ENCODE measurements at regions not wholly inside any gene's neighbourhood (a gene's known extent, or its start where the extent isn't known, plus 50 kb on each side); places are given as distances from the start of the nearest gene placed in this dataset.

DNA sequence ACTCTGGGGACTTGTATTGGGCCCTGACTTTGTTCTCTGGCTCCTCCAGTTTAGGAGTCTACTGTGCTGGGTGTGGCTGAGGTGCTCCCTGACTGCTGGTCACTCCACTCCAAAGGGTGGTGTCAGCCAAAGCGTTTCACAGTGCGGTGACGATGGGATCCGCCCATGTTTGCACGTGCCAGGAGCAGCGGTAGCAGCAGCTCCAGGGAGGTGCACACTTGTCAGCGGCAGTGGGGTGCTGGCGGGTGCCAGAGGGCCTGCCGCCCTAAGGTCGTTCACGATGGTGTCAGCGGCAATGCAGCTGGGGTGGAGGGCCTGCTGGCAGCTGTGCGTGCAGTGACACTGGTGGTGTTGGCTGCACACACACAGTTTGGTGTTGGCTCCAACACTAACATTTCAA is 268.5 kb upstream of the AKR1E2 start:
- Mint-ChIP-seq H3K9me3 (peaks cover 10% of the 10 kb centered on the region), H3K4me1 (peaks cover 7% of the 10 kb centered on the region), H3K36me3 (no peaks in the 10 kb centered on the region), H3K27ac (no peak overlapping the region), H3K4me3 (no peak overlapping the region), H3K27me3 (ENCODE audit: low read depth) (no peaks in the 10 kb centered on the region)
- DNase-seq (ENCODE audit: low spot score in 2 of 2, unreplicated experiment in 2 of 2): no peak
- no peak for TF ChIP-seq CTCF (IDR thresholded peaks at IDR 0.05; ENCODE audit: unreplicated experiment)

GRCh38 chr10:4556527-4556926 is 269.5 kb upstream of the AKR1E2 start:
- TF ChIP-seq CTCF (IDR thresholded peaks at IDR 0.05; ENCODE audit: unreplicated experiment): no peak
- peaks cover 10% of the 10 kb centered on the region for H3K9me3 Mint-ChIP-seq
- H3K36me3 Mint-ChIP-seq: no peaks in the 10 kb centered on the region
- DNase-seq (ENCODE audit: low spot score in 2 of 2, unreplicated experiment in 2 of 2): no peak
- H3K4me3 Mint-ChIP-seq: no peak overlapping the region
- H3K27ac Mint-ChIP-seq: no peak overlapping the region
- peaks cover 7% of the 10 kb centered on the region for H3K4me1 Mint-ChIP-seq
- no peaks in the 10 kb centered on the region for H3K27me3 Mint-ChIP-seq (ENCODE audit: low read depth)

- Mint-ChIP-seq H3K4me1 (peaks cover 7% of the 10 kb centered on the region), H3K27me3 (ENCODE audit: low read depth) (no peaks in the 10 kb centered on the region), H3K9me3 (peaks cover 9% of the 10 kb centered on the region), H3K27ac (no peak overlapping the region), H3K4me3 (no peak overlapping the region), H3K36me3 (no peaks in the 10 kb centered on the region)
- no peak for DNase-seq (ENCODE audit: low spot score in 2 of 2, unreplicated experiment in 2 of 2)
- no peak for TF ChIP-seq CTCF (IDR thresholded peaks at IDR 0.05; ENCODE audit: unreplicated experiment)
These were observed 270.1 kb upstream of the AKR1E2 start for GRCh38 chr10:4555920-4556319.

DNA sequence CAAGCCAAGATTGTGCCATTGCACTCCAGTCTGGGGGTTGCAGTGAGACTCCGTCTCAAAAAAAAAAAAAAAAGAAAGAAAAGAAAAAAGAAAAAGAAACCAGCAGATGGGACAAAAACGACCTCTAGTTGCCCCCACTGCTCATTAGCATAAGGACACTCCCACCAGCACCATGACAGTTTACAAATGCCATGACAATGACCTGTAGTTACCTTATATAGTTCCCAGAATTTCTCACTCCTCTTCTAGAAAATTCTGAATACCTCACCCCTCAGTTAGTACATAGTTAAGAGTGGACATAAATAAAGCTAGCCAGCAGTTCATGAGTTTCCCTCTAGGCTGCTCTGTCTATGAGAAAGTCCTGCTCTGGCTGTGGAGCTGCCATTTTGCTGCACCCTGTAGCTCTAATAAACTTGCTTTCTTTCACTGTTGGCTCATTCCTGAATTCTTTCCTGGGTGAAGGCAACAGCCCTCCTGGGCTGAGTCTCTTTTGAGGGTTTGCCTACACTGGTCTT is 276.8 kb upstream of the AKR1E2 start:
- no peak overlapping the region for H3K27ac Mint-ChIP-seq
- no peak overlapping the region for H3K4me3 Mint-ChIP-seq
- DNase-seq (ENCODE audit: low spot score in 2 of 2, unreplicated experiment in 2 of 2): no peak
- TF ChIP-seq CTCF (IDR thresholded peaks at IDR 0.05; ENCODE audit: unreplicated experiment): no peak
- H3K9me3 Mint-ChIP-seq: peaks cover 5% of the 10 kb centered on the region
- H3K4me1 Mint-ChIP-seq: peaks cover 10% of the 10 kb centered on the region
- H3K36me3 Mint-ChIP-seq: no peaks in the 10 kb centered on the region
- H3K27me3 Mint-ChIP-seq (ENCODE audit: low read depth): no peaks in the 10 kb centered on the region

- DNase-seq (ENCODE audit: low spot score in 2 of 2, unreplicated experiment in 2 of 2): no peak
- no peaks in the 10 kb centered on the region for H3K36me3 Mint-ChIP-seq
- H3K27me3 Mint-ChIP-seq (ENCODE audit: low read depth): no peaks in the 10 kb centered on the region
- H3K4me1 Mint-ChIP-seq: peaks cover 15% of the 10 kb centered on the region
- H3K4me3 Mint-ChIP-seq: no peak overlapping the region
- TF ChIP-seq CTCF (IDR thresholded peaks at IDR 0.05; ENCODE audit: unreplicated experiment): no peak
- H3K9me3 Mint-ChIP-seq: peaks cover 6% of the 10 kb centered on the region
- H3K27ac Mint-ChIP-seq: no peak overlapping the region
These were observed 279.1 kb upstream of the AKR1E2 start for GRCh38 chr10:4546931-4547330.

DNA sequence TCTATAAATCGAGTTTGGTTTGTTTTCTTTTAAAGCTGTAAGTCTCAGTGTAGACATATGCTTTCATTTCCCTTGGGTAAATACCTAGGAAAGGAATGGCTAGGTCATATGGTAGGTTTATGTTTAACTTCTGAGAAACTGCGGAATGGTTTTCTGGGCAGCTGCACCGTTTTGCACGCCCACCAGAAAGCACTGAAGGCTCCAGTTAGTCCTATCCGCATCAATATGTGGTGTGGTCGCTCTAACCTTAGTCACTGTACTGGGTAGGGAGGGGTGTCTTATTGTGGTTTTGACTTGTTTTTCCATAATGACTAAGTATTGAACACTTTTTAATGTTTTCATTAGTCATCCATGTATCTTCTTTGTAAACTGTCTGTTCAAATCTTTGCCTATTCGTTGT is 279.5 kb upstream of the AKR1E2 start:
- H3K27me3 Mint-ChIP-seq (ENCODE audit: low read depth): no peaks in the 10 kb centered on the region
- H3K4me3 Mint-ChIP-seq: no peak overlapping the region
- no peaks in the 10 kb centered on the region for H3K36me3 Mint-ChIP-seq
- no peak for TF ChIP-seq CTCF (IDR thresholded peaks at IDR 0.05; ENCODE audit: unreplicated experiment)
- DNase-seq (ENCODE audit: low spot score in 2 of 2, unreplicated experiment in 2 of 2): no peak
- H3K4me1 Mint-ChIP-seq: peaks cover 15% of the 10 kb centered on the region
- no peak overlapping the region for H3K27ac Mint-ChIP-seq
- peaks cover 9% of the 10 kb centered on the region for H3K9me3 Mint-ChIP-seq
